Osteoblast (primary cell): ENCODE measurements at regions not wholly inside any gene's neighbourhood (a gene's known extent, or its start where the extent isn't known, plus 50 kb on each side); places are given as distances from the start of the nearest gene placed in this dataset.

ENCODE experiments used
- DNase-seq: peaks from one replicate; pipeline ENCODE4 v3.0.0; 2011; ENCODE audit warnings: low spot score, mixed read lengths; ENCODE audit not compliant: insufficient read length; ENCODE audit errors: missing footprints
- H2AFZ ChIP-seq: 2 replicates; pipeline ENCODE4 v1.6.0; 2011; ENCODE audit warnings: mild to moderate bottlenecking, low read length
- H3K27ac ChIP-seq: 2 replicates; pipeline ENCODE4 v1.5.1; 2011; ENCODE audit warnings: mild to moderate bottlenecking, low read depth, low read length, moderate library complexity
- H3K27me3 ChIP-seq: 2 replicates; pipeline ENCODE4 v1.6.0; 2012; ENCODE audit warnings: mild to moderate bottlenecking, control low read depth, inconsistent platforms, low read length, moderate library complexity; ENCODE audit not compliant: insufficient read depth
- H3K36me3 ChIP-seq: 2 replicates; pipeline ENCODE4 v1.5.1; 2011; ENCODE audit warnings: mild to moderate bottlenecking, low read length, control low read depth, moderate library complexity; ENCODE audit not compliant: insufficient read depth
- H3K4me1 ChIP-seq: 2 replicates; pipeline ENCODE4 v1.5.1; 2011; ENCODE audit warnings: mild to moderate bottlenecking, low read length, control low read depth, moderate library complexity; ENCODE audit not compliant: insufficient read depth
- H3K4me2 ChIP-seq: 2 replicates; pipeline ENCODE4 v1.6.0; 2011; ENCODE audit warnings: mild to moderate bottlenecking, low read length; ENCODE audit not compliant: insufficient read depth
- H3K4me3 ChIP-seq: fragments of 200-600 bp; sonication (generic); 3 replicates; pipeline ENCODE4 v1.5.1; 2012; ENCODE audit warnings: mild to moderate bottlenecking, low read length, inconsistent platforms; ENCODE audit not compliant: insufficient read depth
- H3K79me2 ChIP-seq: 2 replicates; pipeline ENCODE4 v1.6.0; 2012; ENCODE audit warnings: mild to moderate bottlenecking, low read length, control low read depth, inconsistent platforms; ENCODE audit not compliant: insufficient read depth
- H3K9me3 ChIP-seq: 2 replicates; pipeline ENCODE4 v1.5.1; 2011; ENCODE audit warnings: low read depth, low read length, control low read depth
- H4K20me1 ChIP-seq: 2 replicates; pipeline ENCODE4 v1.6.0; 2012; ENCODE audit warnings: mild to moderate bottlenecking, low read length, control low read depth; ENCODE audit not compliant: insufficient read depth
- CTCF ChIP-seq: IDR thresholded peaks from 2 replicates; pipeline ENCODE4 v1.5.1; 2011; ENCODE audit warnings: mild to moderate bottlenecking, low read depth, low read length, moderate library complexity; ENCODE audit errors: extremely low read depth

DNA sequence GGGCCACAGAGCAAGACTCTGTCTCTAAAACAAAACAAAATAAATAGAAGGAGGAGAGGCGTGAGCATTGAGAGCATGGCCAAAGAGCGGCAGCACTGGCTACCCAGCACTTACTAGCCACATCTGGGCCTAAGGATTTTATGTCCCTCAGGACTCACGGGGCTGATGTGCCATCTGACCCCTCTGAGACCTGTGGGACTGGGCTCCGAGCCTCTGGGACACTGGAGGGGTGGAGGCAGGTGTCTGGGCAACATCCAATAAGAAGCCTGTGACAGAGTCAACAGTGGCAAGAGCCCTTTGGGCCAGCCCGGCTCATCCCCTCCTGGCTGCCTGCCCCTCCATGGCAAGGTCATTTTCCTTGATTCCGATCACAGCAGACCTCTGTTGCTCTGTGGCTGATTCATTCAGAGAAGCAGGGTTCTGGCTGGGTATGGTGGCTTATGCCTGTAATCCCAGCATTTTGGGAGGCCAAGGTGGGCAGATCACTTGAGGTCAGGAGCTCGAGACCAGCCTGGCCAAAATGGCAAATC is 60.7 kb downstream of the RRM2 start:
- Histone ChIP-seq H3K79me2 (no peaks in the 10 kb centered on the region), H3K9me3 (no peaks in the 10 kb centered on the region), H3K4me3 (no peak overlapping the region), H3K27me3 (no peaks in the 10 kb centered on the region), H3K4me2 (no peak overlapping the region), H3K4me1 (no peaks in the 10 kb centered on the region), H4K20me1 (no peaks in the 10 kb centered on the region), H2AFZ (no peak overlapping the region), H3K36me3 (no peaks in the 10 kb centered on the region), H3K27ac (no peak overlapping the region)
- DNase-seq = no peak
- TF ChIP-seq CTCF = no peak

GRCh38 chr2:10184421-10184820 is 61.9 kb downstream of the RRM2 start:
- no peaks in the 10 kb centered on the region for H3K79me2 ChIP-seq
- no peak overlapping the region for H3K4me3 ChIP-seq
- DNase-seq = peak; percentile 37
- no peaks in the 10 kb centered on the region for H3K27me3 ChIP-seq
- H3K4me1 ChIP-seq = no peaks in the 10 kb centered on the region
- H3K36me3 ChIP-seq = no peaks in the 10 kb centered on the region
- no peaks in the 10 kb centered on the region for H3K9me3 ChIP-seq
- no peak overlapping the region for H3K4me2 ChIP-seq
- no peak overlapping the region for H3K27ac ChIP-seq
- no peaks in the 10 kb centered on the region for H4K20me1 ChIP-seq
- TF ChIP-seq CTCF = no peak
- no peak overlapping the region for H2AFZ ChIP-seq

- Histone ChIP-seq H3K9me3 (no peaks in the 10 kb centered on the region), H3K27me3 (no peaks in the 10 kb centered on the region), H3K79me2 (no peaks in the 10 kb centered on the region), H4K20me1 (no peaks in the 10 kb centered on the region), H3K36me3 (no peaks in the 10 kb centered on the region), H3K4me1 (no peaks in the 10 kb centered on the region), H3K4me2 (no peak overlapping the region), H3K4me3 (no peak overlapping the region), H3K27ac (no peak overlapping the region), H2AFZ (no peak overlapping the region)
- no peak for TF ChIP-seq CTCF
- peak; percentile 71 for DNase-seq
These were observed 62.5 kb downstream of the RRM2 start for GRCh38 chr2:10185046-10185445.

DNA sequence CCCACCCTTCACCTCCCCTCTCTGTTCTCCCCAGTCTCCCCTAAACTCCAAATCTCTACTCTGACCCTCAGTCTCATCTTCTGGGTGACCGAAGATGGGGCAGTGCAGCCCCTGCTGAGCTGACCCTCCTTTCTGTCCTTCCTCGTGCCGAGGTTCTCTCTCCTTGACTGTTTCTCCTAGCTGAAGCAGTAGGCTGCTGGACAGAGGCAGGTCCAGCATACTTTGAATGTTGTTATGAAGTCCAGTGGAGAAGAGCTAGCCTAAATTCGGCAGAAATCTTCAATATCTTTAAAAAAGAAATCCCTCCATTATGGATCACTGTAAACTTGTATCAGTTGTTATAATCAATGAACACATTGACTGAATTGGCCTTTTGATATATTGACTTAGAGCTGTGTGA is 63.2 kb downstream of the RRM2 start:
- Histone ChIP-seq H3K27me3 (no peaks in the 10 kb centered on the region), H3K79me2 (no peaks in the 10 kb centered on the region), H3K4me1 (no peaks in the 10 kb centered on the region), H4K20me1 (no peaks in the 10 kb centered on the region), H3K4me2 (no peak overlapping the region), H3K4me3 (no peak overlapping the region), H3K36me3 (no peaks in the 10 kb centered on the region), H3K9me3 (no peaks in the 10 kb centered on the region), H3K27ac (no peak overlapping the region), H2AFZ (no peak overlapping the region)
- TF ChIP-seq CTCF = no peak
- peak; percentile 79 for DNase-seq
